C4-2B (cell line): ENCODE measurements at regions not wholly inside any gene's neighbourhood (a gene's known extent, or its start where the extent isn't known, plus 50 kb on each side); places are given as distances from the start of the nearest gene placed in this dataset.

ENCODE experiments used
- CTCF ChIP-seq: fragments of 450-650 bp; conservative IDR thresholded peaks from 2 replicates; pipeline ENCODE4 v1.5.1; 2017; ENCODE audit warnings: mild to moderate bottlenecking
- ZFX ChIP-seq: fragments of 450-650 bp; IDR thresholded peaks from 2 replicates; pipeline ENCODE4 v1.6.1; 2017

- TF ChIP-seq CTCF (no peak), ZFX (no peak)
These were observed 78.5 kb downstream of the SEC61B start for GRCh38 chr9:99300603-99301002.
